Caco-2 (cell line): ENCODE measurements at regions not wholly inside any gene's neighbourhood (a gene's known extent, or its start where the extent isn't known, plus 50 kb on each side); places are given as distances from the start of the nearest gene placed in this dataset.
A peak's percentile ranks its signal among the peaks of the same experiment; 100 is the strongest.

Experiments
- BruUV-seq: library from RNA; stranded (reverse); fragments of 400-500 nt; replicated peaks from 2 replicates; lab custom pipeline; 2021; lab: Mats Ljungman, UMichigan
- CTCF ChIA-PET: fragments of 300-600 bp; sonication (Branson Sonifier 250); formaldehyde crosslinking; loops from one replicate; lab custom pipeline; 2022; ENCODE audit warnings: antibody characterized with exemption; lab: Charles Lee
- POLR2A ChIA-PET: fragments of 300-600 bp; sonication (Branson Sonifier 250); formaldehyde crosslinking; loops from one replicate; lab custom pipeline; 2022; ENCODE audit warnings: antibody characterized with exemption; lab: Charles Lee
- DNase-seq, 2 experiments: peaks; one replicate each; pipeline versions ENCODE4 v3.0.0 to v3.0.0-alpha.2; 2020 to 2022
- H3K27me3 ChIP-seq: replicated peaks from 2 replicates; pipeline ENCODE4 v1.6.0; 2011; ENCODE audit warnings: low read length; ENCODE audit not compliant: control insufficient read depth, insufficient read depth
- H3K36me3 ChIP-seq: 2 replicates; pipeline ENCODE4 v1.5.1; 2011; ENCODE audit warnings: low read length; ENCODE audit not compliant: control insufficient read depth, insufficient read depth
- H3K4me1 ChIP-seq: fragments of 250-450 bp; sonication (Bioruptor Pico); 2 replicates; pipeline ENCODE4 v1.5.1; 2020; ENCODE audit warnings: mild to moderate bottlenecking
- H3K4me3 ChIP-seq: 2 replicates; pipeline ENCODE4 v1.5.1; 2011; ENCODE audit warnings: low read depth, mild to moderate bottlenecking, control low read depth, low read length
- H3K9me3 ChIP-seq: fragments of 250-450 bp; sonication (Bioruptor Pico); 2 replicates; pipeline ENCODE4 v1.5.1; 2020; ENCODE audit warnings: mild to moderate bottlenecking, moderate library complexity
- H3K27ac Mint-ChIP-seq: one replicate; pipeline ENCODE4 v1.8.0; 2022; ENCODE audit warnings: mixed read lengths; ENCODE audit not compliant: unreplicated experiment
- H3K27me3 Mint-ChIP-seq: one replicate; pipeline ENCODE4 v1.8.0; 2022; ENCODE audit warnings: mixed read lengths; ENCODE audit not compliant: insufficient read depth, unreplicated experiment
- H3K36me3 Mint-ChIP-seq: one replicate; pipeline ENCODE4 v1.8.0; 2022; ENCODE audit warnings: mild to moderate bottlenecking, mixed read lengths; ENCODE audit not compliant: insufficient read depth, unreplicated experiment
- H3K4me1 Mint-ChIP-seq: one replicate; pipeline ENCODE4 v1.8.0; 2022; ENCODE audit warnings: low read depth, mixed read lengths; ENCODE audit not compliant: unreplicated experiment
- H3K4me3 Mint-ChIP-seq: one replicate; pipeline ENCODE4 v1.8.0; 2022; ENCODE audit warnings: mild to moderate bottlenecking, moderate library complexity, mixed read lengths; ENCODE audit not compliant: unreplicated experiment
- H3K9me3 Mint-ChIP-seq: one replicate; pipeline ENCODE4 v1.8.0; 2022; ENCODE audit warnings: mixed read lengths; ENCODE audit not compliant: unreplicated experiment
- CTCF ChIP-seq, 2 experiments: fragments of 200-600 bp in 1 of 2; IDR thresholded peaks; 1 replicate in 1 of 2; 2 replicates in 1 of 2; pipeline versions ENCODE4 v1.5.1 to v1.8.0; 2011 to 2022; ENCODE audit warnings: antibody characterized with exemption in 1 of 2, control low read depth in 1 of 2, inconsistent platforms in 1 of 2, low read depth in 1 of 2, low read length in 1 of 2, mild to moderate bottlenecking in 1 of 2, moderate library complexity in 1 of 2; ENCODE audit not compliant: insufficient read depth in 1 of 2, severe bottlenecking in 1 of 2, unreplicated experiment in 1 of 2
- intact Hi-C: fragments of 100-400 bp; cut with micrococcal nuclease; formaldehyde crosslinking; loops from one replicate; pipeline ENCODE4 v1.10.0; 2022; ENCODE audit not compliant: unreplicated experiment

- Mint-ChIP-seq H3K9me3 (no peaks in the 10 kb centered on the region), H3K27ac (peak overlapping the region; percentile 94), H3K36me3 (peaks cover 5% of the 10 kb centered on the region), H3K27me3 (no peaks in the 10 kb centered on the region), H3K4me1 (peaks cover 23% of the 10 kb centered on the region), H3K4me3 (peak overlapping the region; percentile 85)
- H3K4me1 ChIP-seq: peaks cover 33% of the 10 kb centered on the region
- no peaks in the 10 kb centered on the region for H3K9me3 ChIP-seq
- ChIA-PET POLR2A (interaction anchor here (1.2 kb wide), 1 partner anchor 9 kb away, joined by 7 read pairs; no protein-coding TSS in a partner anchor), CTCF (interaction anchor here (1.2 kb wide), 2 partner anchors 18 to 67 kb away, joined by 3 read pairs; no protein-coding TSS in a partner anchor)
- BruUV-seq: no TSS peak
- peak overlapping the region; percentile 31 for H3K4me3 ChIP-seq
- TF ChIP-seq CTCF (IDR thresholded peaks at IDR 0.05; ENCODE audit: insufficient read depth in 1 of 2, low read depth in 1 of 2, low read length in 1 of 2, severe bottlenecking in 1 of 2, unreplicated experiment in 1 of 2): no peak
- peak in 1 of 2 experiments; percentile 32 for DNase-seq
- intact Hi-C loops: loop anchor here (1.0 to 5.0 kb wide), 8 partner anchors 9 to 147 kb away; no protein-coding TSS in a partner anchor
- H3K36me3 ChIP-seq: no peaks in the 10 kb centered on the region
- no peaks in the 10 kb centered on the region for H3K27me3 ChIP-seq
Observed at GRCh38 chr4:123546573-123547060, 150.0 kb downstream of the SPRY1 start.

GRCh38 chr4:123547216-123548165, 150.9 kb downstream of the SPRY1 start:
- Mint-ChIP-seq H3K9me3 (no peaks in the 10 kb centered on the region), H3K36me3 (peaks cover 5% of the 10 kb centered on the region), H3K4me3 (peak overlapping the region; percentile 85), H3K4me1 (peaks cover 23% of the 10 kb centered on the region), H3K27me3 (no peaks in the 10 kb centered on the region), H3K27ac (peak overlapping the region; percentile 94)
- CTCF ChIA-PET: no interaction called here
- Histone ChIP-seq H3K4me1 (peaks cover 33% of the 10 kb centered on the region), H3K27me3 (no peaks in the 10 kb centered on the region), H3K36me3 (no peaks in the 10 kb centered on the region), H3K9me3 (no peaks in the 10 kb centered on the region), H3K4me3 (peak overlapping the region; percentile 31)
- TF ChIP-seq CTCF (IDR thresholded peaks at IDR 0.05; ENCODE audit: insufficient read depth in 1 of 2, low read depth in 1 of 2, low read length in 1 of 2, severe bottlenecking in 1 of 2, unreplicated experiment in 1 of 2): no peak
- DNase-seq: peak; percentile 85 to 90
- intact Hi-C loops: loop anchor here (1.0 to 5.0 kb wide), 4 partner anchors 8 to 130 kb away; no protein-coding TSS in a partner anchor
- BruUV-seq: TSS peak; percentile 69
- POLR2A ChIA-PET: interaction anchor here (1.0 to 1.1 kb wide), 2 partner anchors 69 to 103 kb away, joined by 3 to 6 read pairs; no protein-coding TSS in a partner anchor

GRCh38 chr4:123553279-123553678, 156.7 kb downstream of the SPRY1 start:
- TF ChIP-seq CTCF (IDR thresholded peaks at IDR 0.05; ENCODE audit: insufficient read depth in 1 of 2, low read depth in 1 of 2, low read length in 1 of 2, severe bottlenecking in 1 of 2, unreplicated experiment in 1 of 2): no peak
- Mint-ChIP-seq H3K4me1 (peaks cover 45% of the 10 kb centered on the region), H3K9me3 (no peaks in the 10 kb centered on the region), H3K4me3 (peak overlapping the region; percentile 73), H3K27me3 (no peaks in the 10 kb centered on the region), H3K36me3 (peaks cover 5% of the 10 kb centered on the region), H3K27ac (peak overlapping the region; percentile 95)
- Histone ChIP-seq H3K27me3 (no peaks in the 10 kb centered on the region), H3K9me3 (no peaks in the 10 kb centered on the region), H3K36me3 (no peaks in the 10 kb centered on the region), H3K4me1 (peaks cover 49% of the 10 kb centered on the region), H3K4me3 (no peak overlapping the region)
- BruUV-seq: no TSS peak
- DNase-seq: no peak
- intact Hi-C loops: no loop called here
- ChIA-PET POLR2A (no interaction called here), CTCF (no interaction called here)
